ENCODE measurements at regions not wholly inside any gene's neighbourhood (a gene's known extent, or its start where the extent isn't known, plus 50 kb on each side); places are given as distances from the start of the nearest gene placed in this dataset.

- DNase-seq: no peak
- no peaks in the 10 kb centered on the region for H3K4me1 Mint-ChIP-seq
- no peak overlapping the region for H3K4me3 Mint-ChIP-seq
- H3K9me3 ChIP-seq (ENCODE audit: control insufficient read depth, low read length, poor library complexity, severe bottlenecking): no peaks in the 10 kb centered on the region
- H3K27me3 Mint-ChIP-seq: peaks cover 35% of the 10 kb centered on the region
- H3K27ac Mint-ChIP-seq: no peak overlapping the region
- ATAC-seq: no peak
- H3K36me3 Mint-ChIP-seq (ENCODE audit: low read depth): peaks cover 7% of the 10 kb centered on the region
Measured at GRCh38 chr2:239682518-239682917, 281.7 kb upstream of the HDAC4 start.

DNA sequence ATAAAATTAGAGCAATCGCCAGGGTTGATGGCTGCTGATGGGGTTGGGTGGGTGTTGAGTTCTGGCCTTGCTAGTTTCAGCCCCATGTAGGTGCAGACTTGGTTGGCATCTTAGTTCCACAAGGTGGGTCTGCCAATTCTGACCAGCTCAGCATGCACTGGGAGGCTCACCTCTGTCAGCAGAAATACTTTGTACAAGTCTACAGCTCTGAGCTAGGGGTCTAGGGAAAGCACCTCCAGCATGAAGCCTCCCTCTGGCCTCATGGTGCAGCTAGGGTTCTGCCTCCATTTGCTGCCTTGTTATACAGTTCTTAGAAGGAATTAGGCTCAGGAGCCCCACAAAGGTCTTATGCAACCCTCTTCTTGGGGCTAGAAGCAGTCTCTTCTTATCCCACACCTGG lies 278.9 kb upstream of the HDAC4 start:
- peaks cover 22% of the 10 kb centered on the region for H3K27me3 Mint-ChIP-seq
- H3K4me3 Mint-ChIP-seq: no peak overlapping the region
- H3K36me3 Mint-ChIP-seq (ENCODE audit: low read depth): peaks cover 7% of the 10 kb centered on the region
- ATAC-seq (no peak), DNase-seq (no peak)
- H3K27ac Mint-ChIP-seq: no peak overlapping the region
- H3K9me3 ChIP-seq (ENCODE audit: control insufficient read depth, low read length, poor library complexity, severe bottlenecking): no peaks in the 10 kb centered on the region
- no peaks in the 10 kb centered on the region for H3K4me1 Mint-ChIP-seq

DNA sequence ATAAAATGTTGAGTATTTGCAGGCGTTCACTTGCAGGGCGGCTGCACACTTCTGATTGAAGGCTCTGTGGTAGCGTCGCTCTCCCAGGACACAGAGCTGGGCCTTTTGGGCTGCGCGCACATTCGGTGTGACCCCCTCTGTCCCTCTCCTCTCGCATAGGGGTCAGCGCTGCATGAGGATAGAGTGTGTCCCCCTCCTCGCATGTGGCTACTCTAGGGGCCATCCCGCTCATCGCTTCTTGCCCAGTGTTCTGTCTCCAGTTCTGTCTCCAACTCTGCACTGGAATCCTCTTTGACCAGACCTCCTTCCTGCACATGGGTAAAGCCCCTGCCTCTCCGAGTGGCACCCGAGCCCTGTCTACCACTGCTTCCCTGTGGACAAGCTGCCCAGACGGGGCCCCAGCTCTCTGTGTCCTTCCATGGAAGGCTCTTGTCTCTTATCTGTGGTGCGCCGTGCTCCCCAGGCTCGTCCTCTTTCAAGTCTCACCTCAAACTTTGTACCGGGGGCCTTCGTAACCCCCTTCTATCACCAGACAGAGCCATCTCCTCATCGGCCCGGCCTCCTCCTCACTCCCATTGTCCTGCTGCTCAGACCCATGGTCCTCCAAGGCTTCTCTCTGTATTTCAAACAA lies 278.0 kb upstream of the HDAC4 start:
- Mint-ChIP-seq H3K36me3 (ENCODE audit: low read depth) (peaks cover 4% of the 10 kb centered on the region), H3K4me1 (peaks cover 3% of the 10 kb centered on the region), H3K27ac (no peak overlapping the region), H3K27me3 (peaks cover 13% of the 10 kb centered on the region), H3K4me3 (no peak overlapping the region)
- DNase-seq: no peak
- no peaks in the 10 kb centered on the region for H3K9me3 ChIP-seq (ENCODE audit: control insufficient read depth, low read length, poor library complexity, severe bottlenecking)
- no peak for ATAC-seq

DNA sequence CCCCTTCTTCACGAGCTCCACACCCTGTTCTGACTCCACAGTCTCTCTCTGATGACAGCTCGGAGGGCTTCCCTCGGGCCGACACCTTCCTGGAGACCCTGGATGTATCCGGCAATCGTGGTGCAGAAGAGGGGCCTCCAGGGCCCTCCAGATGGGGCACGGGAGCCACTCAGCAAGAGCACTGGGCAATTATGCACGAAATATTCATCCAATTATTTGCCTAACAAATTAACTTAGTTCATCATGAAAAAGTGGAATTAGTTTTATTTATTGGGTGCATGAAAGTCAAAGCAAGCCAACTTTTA lies 277.3 kb upstream of the HDAC4 start:
- H3K9me3 ChIP-seq (ENCODE audit: control insufficient read depth, low read length, poor library complexity, severe bottlenecking): no peaks in the 10 kb centered on the region
- peaks cover 12% of the 10 kb centered on the region for H3K27me3 Mint-ChIP-seq
- peaks cover 3% of the 10 kb centered on the region for H3K36me3 Mint-ChIP-seq (ENCODE audit: low read depth)
- H3K27ac Mint-ChIP-seq: no peak overlapping the region
- peaks cover 3% of the 10 kb centered on the region for H3K4me1 Mint-ChIP-seq
- DNase-seq: no peak
- H3K4me3 Mint-ChIP-seq: no peak overlapping the region
- ATAC-seq: no peak

- no peak for ATAC-seq
- H3K36me3 Mint-ChIP-seq (ENCODE audit: low read depth): peaks cover 3% of the 10 kb centered on the region
- no peaks in the 10 kb centered on the region for H3K9me3 ChIP-seq (ENCODE audit: control insufficient read depth, low read length, poor library complexity, severe bottlenecking)
- peaks cover 3% of the 10 kb centered on the region for H3K4me1 Mint-ChIP-seq
- H3K27me3 Mint-ChIP-seq: peaks cover 12% of the 10 kb centered on the region
- H3K27ac Mint-ChIP-seq: no peak overlapping the region
- DNase-seq: no peak
- H3K4me3 Mint-ChIP-seq: no peak overlapping the region
Measured at GRCh38 chr2:239677453-239678185, 276.8 kb upstream of the HDAC4 start.

- H3K9me3 ChIP-seq (ENCODE audit: control insufficient read depth, low read length, poor library complexity, severe bottlenecking): no peaks in the 10 kb centered on the region
- Mint-ChIP-seq H3K27me3 (peaks cover 12% of the 10 kb centered on the region), H3K4me1 (peaks cover 3% of the 10 kb centered on the region), H3K27ac (no peak overlapping the region), H3K36me3 (ENCODE audit: low read depth) (peaks cover 3% of the 10 kb centered on the region), H3K4me3 (no peak overlapping the region)
- ATAC-seq: no peak
- DNase-seq: no peak
Measured at GRCh38 chr2:239676716-239677452, 276.1 kb upstream of the HDAC4 start.

DNA sequence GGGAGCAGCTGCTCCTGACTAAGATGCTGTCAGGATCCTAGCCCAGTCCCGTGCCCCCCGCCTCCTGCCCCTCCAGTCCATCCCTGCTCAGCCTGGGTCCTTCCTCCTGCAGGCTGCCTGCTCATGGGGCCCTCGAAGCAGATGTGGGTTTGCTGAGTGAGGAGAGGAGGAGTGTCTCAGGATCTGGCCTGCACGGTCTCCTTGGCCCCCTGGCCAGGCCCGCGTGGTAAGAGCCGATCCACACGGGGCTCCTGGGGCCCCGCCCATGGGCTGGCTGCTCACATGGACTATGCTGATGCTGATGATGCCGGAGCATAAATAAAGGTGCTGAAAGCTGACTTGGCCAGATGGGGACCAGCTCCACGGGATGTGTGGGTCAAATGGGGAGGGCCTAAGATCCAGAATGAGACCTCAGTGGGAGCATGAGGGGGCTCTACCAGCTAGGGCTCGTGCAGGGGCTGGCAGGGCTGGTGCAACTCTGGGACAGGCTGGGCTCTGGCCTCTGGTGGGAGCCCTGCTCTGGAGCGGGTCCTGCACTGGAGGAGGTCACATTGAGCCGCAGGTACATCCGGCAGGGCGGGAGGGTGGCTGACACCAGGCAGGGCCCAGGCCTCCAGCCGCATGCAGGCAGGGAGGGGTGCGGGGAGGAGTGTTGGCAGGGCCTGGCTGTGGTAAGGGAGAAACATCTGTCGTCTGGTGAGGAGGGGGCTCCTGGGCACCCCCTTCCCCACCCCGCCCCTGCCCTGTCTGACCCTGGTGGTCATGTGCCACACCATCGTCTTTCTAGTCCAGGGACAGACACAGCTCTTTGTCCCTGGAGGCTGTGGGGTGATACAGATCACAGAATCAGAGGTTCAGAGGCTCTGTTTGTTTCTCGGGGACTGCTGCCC lies 275.3 kb upstream of the HDAC4 start:
- DNase-seq: no peak
- Mint-ChIP-seq H3K27ac (no peak overlapping the region), H3K36me3 (ENCODE audit: low read depth) (peaks cover 3% of the 10 kb centered on the region), H3K4me3 (no peak overlapping the region), H3K4me1 (peaks cover 3% of the 10 kb centered on the region), H3K27me3 (peaks cover 12% of the 10 kb centered on the region)
- no peak for ATAC-seq
- no peaks in the 10 kb centered on the region for H3K9me3 ChIP-seq (ENCODE audit: control insufficient read depth, low read length, poor library complexity, severe bottlenecking)

DNA sequence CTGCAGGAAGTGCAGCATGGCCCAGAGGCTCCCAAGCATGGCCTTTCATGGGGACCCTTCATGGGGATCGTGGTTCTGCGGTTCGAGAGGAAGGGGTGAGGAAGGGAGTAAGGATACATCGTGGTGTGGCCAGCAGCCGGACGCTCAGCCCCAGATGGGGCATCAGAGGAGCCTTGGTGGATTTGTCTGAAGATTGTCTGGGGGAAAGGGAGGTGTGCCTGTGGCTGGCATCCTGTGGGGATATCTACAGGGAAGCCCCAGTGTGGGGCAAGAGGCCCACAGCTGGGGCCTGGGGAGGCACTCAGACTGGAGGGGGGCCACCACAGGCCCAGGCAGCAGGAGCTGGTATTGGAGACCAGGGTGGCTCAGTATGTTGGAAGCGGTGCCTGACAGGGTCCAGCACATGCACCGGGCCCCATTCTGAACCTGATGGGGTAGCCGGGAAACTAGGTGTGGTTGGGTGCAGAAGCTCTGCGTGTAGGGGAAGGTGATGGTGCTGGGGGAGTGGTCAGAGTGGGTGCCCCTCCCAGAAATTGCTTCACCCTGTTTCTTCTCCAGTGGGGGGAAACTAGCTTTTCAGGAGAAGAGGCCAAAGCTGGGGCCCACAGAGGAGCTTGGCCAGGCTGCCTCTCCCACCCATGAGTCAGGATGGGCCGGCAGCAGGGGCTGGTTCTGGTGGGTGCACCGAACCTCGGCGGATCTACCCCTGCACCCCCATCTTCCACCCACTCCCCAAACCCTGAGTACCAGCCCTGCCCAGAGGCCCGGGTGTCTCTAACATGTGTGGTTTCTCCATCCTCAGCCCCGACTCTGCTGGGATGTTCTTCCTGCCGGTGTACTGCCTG lies 274.4 kb upstream of the HDAC4 start:
- no peak for DNase-seq
- Mint-ChIP-seq H3K27ac (no peak overlapping the region), H3K27me3 (peaks cover 12% of the 10 kb centered on the region), H3K4me1 (peaks cover 3% of the 10 kb centered on the region), H3K36me3 (ENCODE audit: low read depth) (peaks cover 3% of the 10 kb centered on the region), H3K4me3 (no peak overlapping the region)
- H3K9me3 ChIP-seq (ENCODE audit: control insufficient read depth, low read length, poor library complexity, severe bottlenecking): no peaks in the 10 kb centered on the region
- ATAC-seq: no peak

- no peak for DNase-seq
- H3K4me1 Mint-ChIP-seq: peaks cover 3% of the 10 kb centered on the region
- peak overlapping the region; percentile 51 for H3K27ac Mint-ChIP-seq
- ATAC-seq: no peak
- H3K36me3 Mint-ChIP-seq (ENCODE audit: low read depth): peaks cover 3% of the 10 kb centered on the region
- peaks cover 9% of the 10 kb centered on the region for H3K27me3 Mint-ChIP-seq
- H3K4me3 Mint-ChIP-seq: no peak overlapping the region
- H3K9me3 ChIP-seq (ENCODE audit: control insufficient read depth, low read length, poor library complexity, severe bottlenecking): no peaks in the 10 kb centered on the region
Measured at GRCh38 chr2:239674101-239674980, 273.5 kb upstream of the HDAC4 start.

DNA sequence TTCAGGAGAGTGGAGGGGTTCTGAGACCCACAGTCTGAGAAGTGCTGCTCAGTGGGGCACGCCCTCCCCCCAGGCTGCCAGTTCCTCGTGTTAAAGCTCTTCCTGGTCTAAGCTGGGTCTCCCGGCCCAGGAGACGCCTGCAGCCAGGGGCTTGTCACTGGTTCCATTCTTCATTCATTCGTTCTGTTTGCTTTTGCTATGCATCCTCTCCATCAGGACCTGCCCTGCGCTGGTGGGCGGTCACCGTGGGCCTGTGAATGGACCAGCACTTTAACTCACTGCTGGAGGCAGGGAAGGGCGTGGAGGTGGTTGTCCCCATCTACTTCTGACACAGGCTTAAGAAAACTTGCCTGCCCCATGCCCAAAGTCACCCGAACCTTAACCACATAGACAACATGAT lies 272.8 kb upstream of the HDAC4 start:
- no peak for ATAC-seq
- Mint-ChIP-seq H3K4me1 (peaks cover 3% of the 10 kb centered on the region), H3K4me3 (no peak overlapping the region), H3K27ac (peak overlapping the region; percentile 51), H3K36me3 (ENCODE audit: low read depth) (peaks cover 3% of the 10 kb centered on the region), H3K27me3 (peaks cover 5% of the 10 kb centered on the region)
- no peak for DNase-seq
- H3K9me3 ChIP-seq (ENCODE audit: control insufficient read depth, low read length, poor library complexity, severe bottlenecking): no peaks in the 10 kb centered on the region

- ATAC-seq: no peak
- H3K27me3 Mint-ChIP-seq: no peaks in the 10 kb centered on the region
- no peak overlapping the region for H3K27ac Mint-ChIP-seq
- peaks cover 3% of the 10 kb centered on the region for H3K4me1 Mint-ChIP-seq
- no peaks in the 10 kb centered on the region for H3K36me3 Mint-ChIP-seq (ENCODE audit: low read depth)
- DNase-seq: no peak
- H3K4me3 Mint-ChIP-seq: no peak overlapping the region
- H3K9me3 ChIP-seq (ENCODE audit: control insufficient read depth, low read length, poor library complexity, severe bottlenecking): no peaks in the 10 kb centered on the region
Measured at GRCh38 chr2:239671916-239672849, 271.4 kb upstream of the HDAC4 start.

Measured in T-helper 17 cell (primary cell).